IMR-90 (cell line): ENCODE measurements at regions not wholly inside any gene's neighbourhood (a gene's known extent, or its start where the extent isn't known, plus 50 kb on each side); places are given as distances from the start of the nearest gene placed in this dataset.

ENCODE experiments used
- BHLHE40 ChIP-seq: fragments of 150-350 bp; IDR thresholded peaks from 2 replicates; pipeline ENCODE4 v1.6.1; 2016; ENCODE audit warnings: mild to moderate bottlenecking, low read depth, low read length
- CEBPB ChIP-seq: IDR thresholded peaks from 2 replicates; pipeline ENCODE4 v1.6.1; 2012; ENCODE audit warnings: low read depth, low read length, improper control_type of control experiment
- CHD1 ChIP-seq: IDR thresholded peaks from 2 replicates; pipeline ENCODE4 v1.6.1; 2012; ENCODE audit warnings: low read depth, low read length, improper control_type of control experiment
- CTCF ChIP-seq: conservative IDR thresholded peaks from 2 replicates; pipeline ENCODE4 v1.5.1; 2012; ENCODE audit warnings: mild to moderate bottlenecking, low read depth, low read length, improper control_type of control experiment
- MAZ ChIP-seq: IDR thresholded peaks from 2 replicates; pipeline ENCODE4 v1.6.1; 2012; ENCODE audit warnings: low read depth, mild to moderate bottlenecking, low read length, improper control_type of control experiment, moderate library complexity, borderline replicate concordance
- MXI1 ChIP-seq: IDR thresholded peaks from 2 replicates; pipeline ENCODE4 v1.6.1; 2012; ENCODE audit warnings: low read depth, mild to moderate bottlenecking, low read length, moderate library complexity, borderline replicate concordance
- POLR2A ChIP-seq: IDR thresholded peaks from 2 replicates; pipeline ENCODE4 v1.6.1; 2012; ENCODE audit warnings: mild to moderate bottlenecking, low read depth, low read length
- RAD21 ChIP-seq: IDR thresholded peaks from 2 replicates; pipeline ENCODE4 v1.6.1; 2012; ENCODE audit warnings: low read length, improper control_type of control experiment
- RFX5 ChIP-seq: IDR thresholded peaks from 2 replicates; pipeline ENCODE4 v1.8.0; 2012; ENCODE audit warnings: low read depth, mild to moderate bottlenecking, low read length, moderate library complexity
- SMC3 ChIP-seq: fragments of 150-350 bp; IDR thresholded peaks from 2 replicates; pipeline ENCODE4 v1.6.1; 2016; ENCODE audit warnings: low read depth, mild to moderate bottlenecking, antibody characterized with exemption, low read length, moderate library complexity
- TF ChIP-seq, protein P1 (sequence below): fragments of 150-350 bp; IDR thresholded peaks from 2 replicates; pipeline ENCODE4 v1.6.1; 2017; ENCODE audit warnings: mild to moderate bottlenecking, antibody characterized with exemption, low read length, low read depth

DNA sequence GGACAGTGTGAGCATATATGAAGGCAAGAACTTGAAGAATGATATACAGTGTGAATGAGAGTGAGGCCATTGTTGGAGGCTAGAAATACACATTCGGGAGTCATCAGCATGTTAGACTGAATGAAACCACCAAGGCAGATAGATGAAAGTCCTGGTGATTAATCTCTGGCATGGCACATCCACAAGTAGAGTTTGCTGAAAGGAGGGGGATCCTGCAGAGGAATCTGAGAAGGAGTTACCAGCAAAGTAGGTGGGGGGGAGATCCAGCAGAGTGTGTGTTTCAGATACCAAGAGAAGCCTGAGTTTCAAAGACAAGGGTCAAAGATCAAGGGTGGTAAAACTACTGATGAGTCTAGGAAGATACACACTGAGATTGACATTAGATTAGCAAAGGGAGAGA is 426.7 kb upstream of the DCN start:
- TF ChIP-seq CTCF (no peak), BHLHE40 (no peak), POLR2A (no peak), CEBPB (no peak), CHD1 (no peak), RAD21 (no peak), MXI1 (no peak), MAZ (no peak), SMC3 (no peak), RFX5 (no peak)
- TF ChIP-seq, protein P1, sequence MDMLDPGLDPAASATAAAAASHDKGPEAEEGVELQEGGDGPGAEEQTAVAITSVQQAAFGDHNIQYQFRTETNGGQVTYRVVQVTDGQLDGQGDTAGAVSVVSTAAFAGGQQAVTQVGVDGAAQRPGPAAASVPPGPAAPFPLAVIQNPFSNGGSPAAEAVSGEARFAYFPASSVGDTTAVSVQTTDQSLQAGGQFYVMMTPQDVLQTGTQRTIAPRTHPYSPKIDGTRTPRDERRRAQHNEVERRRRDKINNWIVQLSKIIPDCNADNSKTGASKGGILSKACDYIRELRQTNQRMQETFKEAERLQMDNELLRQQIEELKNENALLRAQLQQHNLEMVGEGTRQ = no peak
